GM11168 (cell line): ENCODE measurements at regions not wholly inside any gene's neighbourhood (a gene's known extent, or its start where the extent isn't known, plus 50 kb on each side); places are given as distances from the start of the nearest gene placed in this dataset.

Experiments used
- in situ Hi-C: fragments of 300-500 bp; cut with MboI; formaldehyde crosslinking; loops from one replicate; pipeline ENCODE4 v1.12.0; 2022; ENCODE audit warnings: low sequenced_read_pairs; ENCODE audit not compliant: unreplicated experiment

DNA sequence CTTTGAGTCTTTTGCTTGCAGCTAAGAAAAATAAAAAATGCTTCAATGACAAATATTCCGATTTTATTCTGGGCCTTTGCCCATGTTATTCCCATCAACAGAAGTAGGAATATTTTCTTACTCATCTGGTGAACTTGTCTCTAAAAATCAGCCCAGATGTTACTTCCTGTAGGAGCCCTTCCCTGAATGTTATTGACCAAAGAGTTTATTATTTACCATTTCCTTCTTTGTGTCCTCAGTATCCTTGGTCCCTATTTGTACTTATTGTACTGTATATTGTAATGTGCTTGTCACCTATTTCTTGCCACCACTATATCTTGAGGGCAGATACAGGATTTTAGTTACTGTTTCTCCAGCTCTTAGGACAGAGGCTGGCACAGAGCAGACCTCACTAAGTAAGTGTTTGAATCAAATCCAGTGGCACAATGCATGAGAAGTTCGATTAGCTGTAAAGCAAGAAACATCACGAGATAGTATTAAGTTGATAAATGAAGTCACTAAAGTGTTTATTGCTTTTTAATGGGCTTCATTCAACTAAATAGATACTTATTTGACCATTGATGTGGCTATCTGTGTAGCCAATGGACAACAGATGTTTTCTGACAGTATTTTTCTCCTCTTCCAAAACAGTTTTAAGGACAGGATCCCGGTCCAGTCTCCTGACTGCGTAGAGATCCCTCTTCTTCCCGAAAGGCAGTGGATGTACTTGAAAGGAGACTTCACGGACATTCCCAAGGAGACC lies 109.1 kb downstream of the DDX1 start:
- in situ Hi-C loops, result no loop called here

GRCh38 chr2:15701341-15701907 lies 109.8 kb downstream of the DDX1 start:
- in situ Hi-C loops, result no loop called here

DNA sequence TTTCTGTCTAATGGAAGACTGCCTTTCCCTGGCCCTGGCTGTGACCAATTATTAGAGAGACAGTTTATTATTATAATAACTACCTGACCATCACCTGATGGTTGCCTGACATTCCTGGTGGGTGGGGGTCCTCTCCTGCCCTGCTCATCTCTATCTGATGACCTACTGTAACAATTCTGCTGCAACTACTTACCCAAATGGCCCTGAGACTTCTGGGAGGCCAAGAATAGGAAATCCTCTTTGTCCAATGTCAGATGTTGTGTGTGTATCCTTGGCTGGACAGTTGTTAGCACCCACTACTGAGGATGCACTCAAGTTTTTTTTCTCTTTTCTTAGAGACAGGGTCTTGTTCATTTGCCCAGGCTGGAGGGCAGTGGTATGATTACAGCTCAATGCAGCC lies 110.3 kb downstream of the DDX1 start:
- in situ Hi-C loops, result no loop called here

- in situ Hi-C loops, result no loop called here
Observed at GRCh38 chr2:15702452-15702851, 110.8 kb downstream of the DDX1 start.

- in situ Hi-C loops, result no loop called here
Observed at GRCh38 chr2:15703365-15703869, 111.7 kb downstream of the DDX1 start.

DNA sequence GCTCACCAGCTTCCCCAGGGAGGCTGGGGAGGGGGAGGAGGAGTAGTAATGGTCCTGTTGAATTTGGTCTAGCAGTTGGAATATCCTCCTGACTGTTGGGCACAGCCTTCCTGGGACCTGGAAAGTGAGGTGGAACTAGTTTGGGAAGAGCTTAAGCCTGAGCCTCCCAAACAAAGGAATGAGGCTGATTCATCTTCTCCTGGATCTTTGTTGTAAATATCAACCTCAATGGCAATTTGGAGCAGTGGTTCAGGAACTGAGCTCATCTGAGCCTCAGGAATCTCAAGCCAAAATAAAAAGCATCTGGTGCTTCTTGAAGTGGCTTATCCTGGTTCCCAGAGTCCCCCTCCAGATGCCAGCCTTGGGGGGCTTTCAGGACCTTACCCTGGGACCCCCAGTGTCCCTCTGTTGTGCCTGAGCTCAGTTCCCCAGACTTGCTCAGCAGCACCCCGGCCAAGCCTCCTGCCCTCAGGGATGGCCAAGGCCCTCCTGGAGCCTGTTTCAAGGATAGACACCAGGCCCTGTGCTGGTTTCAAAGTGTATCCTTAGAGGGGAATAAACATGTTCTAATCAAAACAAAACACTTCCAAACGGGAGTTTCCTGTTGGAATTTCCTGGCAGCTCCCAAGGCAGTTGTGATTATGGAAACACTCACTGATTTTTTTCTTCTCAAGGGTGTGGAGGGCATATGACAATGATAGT lies 112.6 kb downstream of the DDX1 start:
- in situ Hi-C loops, result no loop called here

GRCh38 chr2:15704788-15705115 lies 113.1 kb downstream of the DDX1 start:
- in situ Hi-C loops, result no loop called here

GRCh38 chr2:15705310-15705709 lies 113.6 kb downstream of the DDX1 start:
- in situ Hi-C loops, result no loop called here

- in situ Hi-C loops, result no loop called here
Observed at GRCh38 chr2:15705839-15706386, 114.2 kb downstream of the DDX1 start.

DNA sequence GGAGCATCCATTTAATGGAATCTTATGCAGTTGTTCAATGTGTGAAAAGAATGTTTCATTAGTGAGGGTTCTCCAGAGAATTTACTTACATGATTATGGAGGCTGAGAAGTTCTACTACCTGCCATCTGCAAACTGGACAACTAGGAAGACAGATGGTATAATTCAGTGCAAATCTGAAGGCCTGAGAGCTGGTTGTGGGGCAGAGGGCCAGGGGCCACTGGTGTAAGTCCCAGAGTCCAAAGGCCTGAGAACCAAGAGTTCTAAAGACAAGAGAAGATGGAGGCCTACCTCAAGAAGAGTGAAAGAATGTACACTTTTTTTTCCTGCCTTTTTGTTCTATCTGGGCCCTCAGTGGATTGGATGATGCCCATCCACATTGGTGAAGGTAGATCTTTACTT lies 114.8 kb downstream of the DDX1 start:
- in situ Hi-C loops, result no loop called here

GRCh38 chr2:15706986-15707632 lies 115.4 kb downstream of the DDX1 start:
- in situ Hi-C loops, result no loop called here

- in situ Hi-C loops, result no loop called here
Observed at GRCh38 chr2:15708161-15708560, 116.5 kb downstream of the DDX1 start.

GRCh38 chr2:15708865-15709820 lies 117.5 kb downstream of the DDX1 start:
- in situ Hi-C loops, result no loop called here

DNA sequence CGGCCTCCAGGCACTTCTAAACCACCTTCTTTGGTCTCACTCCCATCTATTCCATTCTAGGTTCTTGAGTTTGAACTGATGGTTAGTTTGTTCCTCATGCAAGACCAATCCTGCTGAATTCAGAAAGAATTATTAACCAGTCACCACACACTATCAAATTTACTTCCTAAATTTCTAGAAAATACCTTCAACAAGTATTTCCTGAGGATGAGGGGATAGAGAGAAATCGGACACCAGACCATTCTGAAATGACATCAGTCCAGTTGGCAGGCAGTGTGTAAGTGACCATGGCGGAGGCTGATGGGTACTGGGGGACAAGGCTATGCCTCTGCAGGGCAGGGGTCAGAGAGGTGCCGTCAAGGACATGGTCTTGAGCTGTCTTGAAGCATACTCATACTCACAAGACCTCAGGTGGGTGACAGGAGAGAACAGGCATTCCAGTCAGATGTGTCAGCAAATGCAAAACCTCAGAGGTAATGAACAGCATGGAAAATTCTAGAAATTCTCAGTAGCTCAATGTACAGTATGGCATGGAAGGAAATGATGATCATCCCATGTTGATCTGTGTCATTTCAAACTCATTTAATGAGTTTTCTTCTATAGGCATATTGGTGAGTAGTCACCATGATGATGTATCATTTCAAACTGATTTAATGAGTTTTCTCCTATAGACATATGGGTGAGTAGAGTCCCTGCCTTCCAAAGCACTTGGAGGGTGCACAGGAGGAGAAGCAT lies 119.6 kb downstream of the DDX1 start:
- in situ Hi-C loops, result no loop called here

DNA sequence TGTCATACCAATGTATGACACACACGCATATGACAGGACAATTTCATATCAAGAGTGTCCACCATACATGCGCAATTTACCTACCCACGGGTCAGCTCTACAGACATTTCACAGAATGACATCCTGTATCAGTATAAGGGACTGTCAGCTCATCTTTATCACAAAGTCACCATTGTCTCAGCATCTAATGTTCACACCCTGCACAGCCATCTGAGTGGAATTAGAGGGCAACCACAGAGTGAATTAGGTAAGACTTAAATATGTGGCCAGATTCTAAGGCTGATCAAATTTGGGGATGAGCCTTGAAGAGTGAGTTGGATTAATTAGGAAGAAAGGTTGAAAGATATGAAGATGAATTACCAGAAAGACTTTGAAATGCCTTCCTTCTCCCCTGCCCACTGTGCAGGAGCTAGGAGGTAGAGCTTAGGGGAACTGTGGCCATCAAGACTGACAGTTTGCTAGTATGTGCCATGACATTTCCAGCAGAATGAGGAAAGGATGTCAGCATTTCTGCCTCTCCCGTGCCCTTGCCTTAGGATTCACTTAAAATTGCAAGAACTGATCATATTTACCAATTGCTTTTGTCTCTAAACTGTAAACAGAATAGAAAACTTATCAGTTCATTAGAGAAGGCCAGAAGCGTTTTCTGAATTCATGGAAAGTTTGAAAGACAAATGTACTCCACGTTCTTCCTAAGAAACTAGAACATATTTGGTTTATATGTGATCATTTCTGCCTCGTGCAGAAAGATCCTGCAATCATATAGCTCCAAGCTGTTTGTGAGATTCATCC lies 121.1 kb downstream of the DDX1 start:
- in situ Hi-C loops, result no loop called here

- in situ Hi-C loops, result no loop called here
Observed at GRCh38 chr2:15713475-15713874, 121.8 kb downstream of the DDX1 start.

DNA sequence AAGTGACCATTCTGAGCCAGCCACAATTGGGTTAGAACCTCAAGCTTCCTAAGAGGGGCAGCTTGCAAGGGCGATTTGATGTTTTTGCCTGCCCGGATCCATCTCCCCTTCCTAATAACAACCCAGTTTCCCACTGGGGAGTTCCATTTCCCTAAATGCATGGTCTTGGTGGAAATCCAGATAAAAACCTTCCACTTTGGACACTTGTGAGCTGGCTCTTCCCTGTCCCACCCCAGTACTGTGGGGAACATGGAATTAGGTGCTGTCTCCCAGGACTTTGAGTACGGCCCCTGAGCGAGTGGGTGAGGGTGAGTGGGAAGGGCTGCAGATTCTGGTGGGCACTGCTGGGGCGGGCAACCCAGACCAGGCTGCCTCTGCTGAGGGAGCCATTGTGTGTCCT lies 122.3 kb downstream of the DDX1 start:
- in situ Hi-C loops, result no loop called here

- in situ Hi-C loops, result no loop called here
Observed at GRCh38 chr2:15714609-15715008, 122.9 kb downstream of the DDX1 start.
